Spleen (tissue), 11 donors: ENCODE measurements at regions not wholly inside any gene's neighbourhood (a gene's known extent, or its start where the extent isn't known, plus 50 kb on each side); places are given as distances from the start of the nearest gene placed in this dataset.

Experiments used
- DNase-seq: peaks from one replicate; pipeline ENCODE4 v3.0.0-alpha.2; 2020
- H3K27ac ChIP-seq, 8 donors: fragments of 200-600 bp; sonication (generic) in 7 of 8; 1 replicate in 4 of 8; 2 replicates in 4 of 8; pipeline versions ENCODE4 v1.5.0 to v1.8.0; 2016 to 2021; ENCODE audit warnings: inconsistent platforms in 4 of 8, mild to moderate bottlenecking in 4 of 8, moderate library complexity in 1 of 8
- H3K27me3 ChIP-seq, 7 donors: fragments of 200-600 bp; sonication (generic) in 6 of 7; replicated peaks in 1 of 7; 1 replicate in 4 of 7; 2 replicates in 3 of 7; pipeline versions ENCODE4 v1.5.0 to v1.8.0; 2016 to 2021; ENCODE audit warnings: inconsistent platforms in 3 of 7, mild to moderate bottlenecking in 1 of 7
- H3K36me3 ChIP-seq, 6 donors: fragments of 200-600 bp; sonication (generic) in 5 of 6; 1 replicate in 4 of 6; 2 replicates in 2 of 6; pipeline versions ENCODE4 v1.5.0 to v1.8.0; 2016 to 2021; ENCODE audit warnings: inconsistent platforms in 2 of 6
- H3K4me1 ChIP-seq, 6 donors: fragments of 200-600 bp; sonication (generic) in 5 of 6; 1 replicate in 3 of 6; 2 replicates in 3 of 6; pipeline versions ENCODE4 v1.5.0 to v1.8.0; 2016 to 2021; ENCODE audit warnings: inconsistent platforms in 3 of 6
- H3K4me3 ChIP-seq, 8 donors: fragments of 200-600 bp; sonication (generic) in 7 of 8; 1 replicate in 4 of 8; 2 replicates in 4 of 8; pipeline versions ENCODE4 v1.5.0 to v1.8.0; 2016 to 2021; ENCODE audit warnings: inconsistent platforms in 4 of 8, mild to moderate bottlenecking in 4 of 8, moderate library complexity in 2 of 8
- H3K9me3 ChIP-seq, 8 donors: fragments of 200-600 bp; sonication (generic) in 7 of 8; 1 replicate in 4 of 8; 2 replicates in 4 of 8; pipeline versions ENCODE4 v1.5.0 to v1.8.0; 2016 to 2021; ENCODE audit warnings: inconsistent platforms in 4 of 8
- CTCF ChIP-seq, 11 experiments: fragments of 200-600 bp in 7 of 11; fragments of 450-650 bp in 4 of 11; sonication (generic) in 4 of 11; IDR thresholded peaks in 8 of 11; conservative IDR thresholded peaks in 3 of 11; 1 replicate in 7 of 11; 2 replicates in 4 of 11; pipeline versions ENCODE4 v1.4.0 to v1.8.0; 2016 to 2021; ENCODE audit warnings: antibody characterized with exemption in 11 of 11, inconsistent platforms in 4 of 11, mild to moderate bottlenecking in 1 of 11
- POLR2A ChIP-seq, 3 donors: fragments of 450-650 bp; IDR thresholded peaks; one replicate each; pipeline ENCODE4 v1.5.1; 2017; ENCODE audit warnings: antibody characterized with exemption in 3 of 3, mild to moderate bottlenecking in 1 of 3
- POLR2AphosphoS5 ChIP-seq, 3 donors: sonication (generic); formaldehyde crosslinking; IDR thresholded peaks; one replicate each; pipeline ENCODE4 v1.5.1; 2017; ENCODE audit warnings: antibody characterized with exemption in 3 of 3
- WGBS, 5 donors: extraction: QIAGEN DNeasy Blood & Tissue Kit in 3 of 5; methylation state at CpG; one replicate each; pipeline versions ENCODE4 v1.1.5 to v1.1.7; 2013 to 2018; 5-methylcytosine and 5-hydroxymethylcytosine counted together
- intact Hi-C: fragments of 100-400 bp; cut with DNase I; formaldehyde crosslinking; loops from one replicate; pipeline ENCODE4 v1.15.0; 2023; ENCODE audit warnings: low total_unique reads
- donor health status: healthy with polysubstance abuse.
- donor health status: DM: no; HTN: no; CAD: no; lungs with moderate emphysema.
- donor health status: DM: no; HTN: no; CAD: no.
- donor health status: Bipolar disorder and iron deficiency.
- donor health status: healthy.
- donor health status: DM: no; HTN: no; CAD: no.
- donor health status: DM: yes; HTN: yes; CAD: no.

- no peak overlapping the region for H3K4me3 ChIP-seq
- WGBS, 5 donors: 54 to 73% (median 69%) methylated on average over 2 of the region's 2 CpGs
- TF ChIP-seq POLR2AphosphoS5 (IDR thresholded peaks at IDR 0.05) (no peak), POLR2A (IDR thresholded peaks at IDR 0.05) (no peak), CTCF (IDR thresholded peaks at IDR 0.05 in 8 of 11, conservative IDR thresholded peaks at IDR 0.05 in 3 of 11) (no peak)
These were observed 281.2 kb upstream of the SLITRK6 start for GRCh38 chr13:86080340-86080995.

GRCh38 chr13:86066611-86067365 lies 267.6 kb upstream of the SLITRK6 start:
- TF ChIP-seq CTCF (IDR thresholded peaks at IDR 0.05 in 8 of 11, conservative IDR thresholded peaks at IDR 0.05 in 3 of 11) (no peak), POLR2AphosphoS5 (IDR thresholded peaks at IDR 0.05) (no peak), POLR2A (IDR thresholded peaks at IDR 0.05) (no peak)
- intact Hi-C loops: no loop called here
- H3K4me3 ChIP-seq: no peak overlapping the region

More at GRCh38 chr13:86080340-86080995, 281.2 kb upstream of the SLITRK6 start:
- intact Hi-C loops: no loop called here
- H3K27ac ChIP-seq: no peak overlapping the region
- H3K27me3 ChIP-seq: no peaks in the 10 kb centered on the region
- no peaks in the 10 kb centered on the region for H3K4me1 ChIP-seq
- H3K36me3 ChIP-seq: no peaks in the 10 kb centered on the region
- DNase-seq: no peak
- H3K9me3 ChIP-seq: peaks cover 0 to 2% (median 0%) of the 10 kb centered on the region in 8 donors

GRCh38 chr13:86052141-86052540 lies 252.9 kb upstream of the SLITRK6 start:
- peaks cover 0 to 32% (median 18%) of the 10 kb centered on the region in 8 donors for H3K9me3 ChIP-seq
- intact Hi-C loops: no loop called here
- H3K27ac ChIP-seq: no peak overlapping the region
- WGBS, 5 donors: 79 to 90% (median 87%) methylated on average over 3 of the region's 3 CpGs
- no peaks in the 10 kb centered on the region for H3K27me3 ChIP-seq
- no peaks in the 10 kb centered on the region for H3K4me1 ChIP-seq
- no peak overlapping the region for H3K4me3 ChIP-seq
- TF ChIP-seq POLR2AphosphoS5 (IDR thresholded peaks at IDR 0.05): no peak
- no peak for TF ChIP-seq CTCF (IDR thresholded peaks at IDR 0.05 in 8 of 11, conservative IDR thresholded peaks at IDR 0.05 in 3 of 11)
- no peak for TF ChIP-seq POLR2A (IDR thresholded peaks at IDR 0.05)
- DNase-seq: no peak
- H3K36me3 ChIP-seq: no peaks in the 10 kb centered on the region

More at GRCh38 chr13:86066611-86067365, 267.6 kb upstream of the SLITRK6 start:
- H3K27ac ChIP-seq: no peak overlapping the region
- no peaks in the 10 kb centered on the region for H3K36me3 ChIP-seq
- no peaks in the 10 kb centered on the region for H3K4me1 ChIP-seq
- peaks cover 0 to 28% (median 1%) of the 10 kb centered on the region in 8 donors for H3K9me3 ChIP-seq
- WGBS, 5 donors: 64 to 77% (median 70%) methylated on average over 4 of the region's 4 CpGs
- DNase-seq: no peak
- H3K27me3 ChIP-seq: no peaks in the 10 kb centered on the region
